SH-SY5Y (cell line): ENCODE measurements at regions not wholly inside any gene's neighbourhood (a gene's known extent, or its start where the extent isn't known, plus 50 kb on each side); places are given as distances from the start of the nearest gene placed in this dataset.

Experiments used
- GATA2 ChIP-seq: IDR thresholded peaks from 2 replicates; pipeline ENCODE4 v1.6.1; 2011; ENCODE audit warnings: mild to moderate bottlenecking, low read depth, low read length
- GATA3 ChIP-seq: IDR thresholded peaks from 2 replicates; pipeline ENCODE4 v1.6.1; 2011; ENCODE audit warnings: low read depth, mild to moderate bottlenecking, low read length, moderate library complexity

GRCh38 chr1:112298558-112298957 is 97.5 kb upstream of the CTTNBP2NL start:
- TF ChIP-seq GATA3 = no peak
- TF ChIP-seq GATA2 = no peak

- TF ChIP-seq GATA3 = no peak
- TF ChIP-seq GATA2 = no peak
These were observed 91.9 kb upstream of the CTTNBP2NL start for GRCh38 chr1:112304126-112304525.

GRCh38 chr1:112304612-112305011 is 91.4 kb upstream of the CTTNBP2NL start:
- no peak for TF ChIP-seq GATA2
- no peak for TF ChIP-seq GATA3

- TF ChIP-seq GATA2 (peak; percentile 81), GATA3 (no peak)
These were observed 88.0 kb upstream of the CTTNBP2NL start for GRCh38 chr1:112307930-112308591.

- TF ChIP-seq GATA3 (no peak), GATA2 (no peak)
These were observed 87.3 kb upstream of the CTTNBP2NL start for GRCh38 chr1:112308716-112309115.

GRCh38 chr1:112309499-112309898 is 86.5 kb upstream of the CTTNBP2NL start:
- no peak for TF ChIP-seq GATA3
- no peak for TF ChIP-seq GATA2

- TF ChIP-seq GATA2 (no peak), GATA3 (no peak)
These were observed 83.7 kb upstream of the CTTNBP2NL start for GRCh38 chr1:112312315-112312714.

- TF ChIP-seq GATA3 (no peak), GATA2 (no peak)
These were observed 83.1 kb upstream of the CTTNBP2NL start for GRCh38 chr1:112312879-112313278.

GRCh38 chr1:112316254-112316913 is 79.6 kb upstream of the CTTNBP2NL start:
- TF ChIP-seq GATA3 = no peak
- no peak for TF ChIP-seq GATA2

- no peak for TF ChIP-seq GATA2
- TF ChIP-seq GATA3 = no peak
These were observed 78.9 kb upstream of the CTTNBP2NL start for GRCh38 chr1:112317140-112317539.

GRCh38 chr1:112317611-112318062 is 78.4 kb upstream of the CTTNBP2NL start:
- TF ChIP-seq GATA2 = no peak
- no peak for TF ChIP-seq GATA3

- TF ChIP-seq GATA3 (no peak), GATA2 (no peak)
These were observed 77.8 kb upstream of the CTTNBP2NL start for GRCh38 chr1:112318263-112318662.

GRCh38 chr1:112318698-112319370 is 77.2 kb upstream of the CTTNBP2NL start:
- no peak for TF ChIP-seq GATA3
- TF ChIP-seq GATA2 = no peak

GRCh38 chr1:112319371-112320040 is 76.5 kb upstream of the CTTNBP2NL start:
- TF ChIP-seq GATA2 = no peak
- no peak for TF ChIP-seq GATA3

- no peak for TF ChIP-seq GATA2
- TF ChIP-seq GATA3 = no peak
These were observed 76.0 kb upstream of the CTTNBP2NL start for GRCh38 chr1:112320058-112320457.

- TF ChIP-seq GATA3 (no peak), GATA2 (no peak)
These were observed 74.0 kb upstream of the CTTNBP2NL start for GRCh38 chr1:112322018-112322417.
